Sciatic nerve (tissue), 2 donors: ENCODE measurements at regions not wholly inside any gene's neighbourhood (a gene's known extent, or its start where the extent isn't known, plus 50 kb on each side); places are given as distances from the start of the nearest gene placed in this dataset.
"Not testable (repeated sequence)": the region's sequence is repeated elsewhere in the genome, so short reads cannot be mapped to it uniquely, and the experiment has no call there.

Experiments used
- ATAC-seq: fragments of 200-7000 bp; cut with Tn5 transposase; one replicate; pipeline ENCODE4 v1.9.1; 2020; ENCODE audit warnings: mild to moderate bottlenecking, moderate library complexity
- DNase-seq: peaks from one replicate; pipeline ENCODE4 v3.0.0-alpha.2; 2020; ENCODE audit warnings: low spot score
- intact Hi-C: fragments of 100-400 bp; cut with DNase I; formaldehyde crosslinking; loops from one replicate; pipeline ENCODE4 v1.14.2; 2022
- donor health status: DM: no; HTN: no; CAD: no.
- donor health status: DM: no; HTN: no; CAD: no.

DNA sequence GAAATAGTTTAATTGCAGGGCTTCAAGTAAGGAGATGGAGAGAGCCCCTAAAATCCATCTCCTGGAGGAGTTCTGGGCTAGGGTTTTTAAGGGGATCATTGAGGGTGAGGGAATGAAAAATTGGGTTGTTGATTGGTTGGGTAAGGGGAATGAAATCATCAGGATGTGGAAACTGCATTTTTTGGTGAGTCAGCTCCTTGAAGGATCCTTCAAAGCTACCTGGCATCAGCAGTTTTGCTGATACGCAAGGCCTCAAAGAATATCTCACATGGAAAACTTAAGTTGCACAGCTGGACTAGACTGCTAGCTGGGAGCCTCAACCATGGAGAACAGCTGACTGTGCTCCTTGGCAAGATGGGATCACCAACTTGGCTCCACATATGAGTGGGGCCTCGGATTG lies 136.7 kb downstream of the FGF10 start:
- DNase-seq (no peak), ATAC-seq (no peak)
- intact Hi-C loops, result no loop called here

DNA sequence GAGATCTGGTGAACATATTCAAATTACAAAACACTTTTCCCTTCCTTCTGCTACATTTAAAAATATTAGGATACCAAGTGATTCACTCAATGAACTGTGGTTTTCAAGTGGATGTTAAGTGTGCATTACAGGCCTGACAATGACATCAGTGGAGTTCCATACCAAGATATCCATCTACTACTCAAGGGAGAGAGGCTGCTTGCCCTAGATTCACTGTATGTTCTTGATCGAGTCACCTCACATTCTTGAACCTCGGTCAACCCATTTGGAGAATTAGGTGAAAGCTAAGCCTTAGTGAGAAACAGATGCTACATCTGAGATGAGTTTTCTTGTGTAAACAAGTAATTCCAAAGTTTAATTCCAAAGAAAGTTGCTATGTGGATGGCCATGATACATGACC lies 142.2 kb downstream of the FGF10 start:
- ATAC-seq, result no peak
- intact Hi-C loops, result no loop called here
- DNase-seq, result no peak

DNA sequence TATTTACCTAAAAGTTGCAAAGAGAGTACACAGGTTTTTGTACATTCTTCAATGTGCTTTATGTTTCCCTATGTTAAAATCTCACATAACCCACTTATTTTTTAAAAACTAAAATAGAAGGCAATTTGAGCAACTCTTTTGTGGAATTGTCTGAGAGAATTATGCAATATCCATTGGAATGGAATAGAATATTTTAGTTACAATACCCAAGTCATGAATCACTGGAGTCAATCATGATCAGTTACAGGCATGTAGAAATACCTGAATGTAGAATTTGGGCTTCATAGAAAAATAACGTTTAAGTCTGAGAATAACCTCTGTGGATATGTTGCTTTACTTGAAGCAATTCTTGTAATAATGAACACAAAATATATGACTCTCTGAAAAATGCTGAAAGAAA lies 143.3 kb downstream of the FGF10 start:
- ATAC-seq (no peak), DNase-seq (no peak)
- intact Hi-C loops, result no loop called here

DNA sequence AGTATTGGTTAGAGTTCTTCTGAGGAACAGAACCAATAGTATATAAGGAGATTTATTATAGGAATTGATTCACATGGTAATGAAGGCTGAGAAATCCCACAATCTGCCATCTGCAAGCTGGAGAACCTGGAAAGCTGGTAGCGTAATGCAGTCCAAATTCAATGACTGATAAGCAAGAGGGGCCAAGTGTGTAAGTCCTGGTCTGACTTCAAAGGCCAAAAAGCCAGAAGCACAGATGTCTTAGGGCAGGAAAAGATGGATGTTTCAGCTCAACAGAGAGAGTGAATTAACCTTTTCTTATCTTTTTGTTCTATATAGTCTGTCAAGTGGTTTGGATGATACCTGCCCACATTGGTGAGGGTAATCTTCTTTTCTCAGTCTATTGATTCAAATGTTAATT lies 146.4 kb downstream of the FGF10 start:
- intact Hi-C loops, result no loop called here
- DNase-seq (no peak), ATAC-seq (no peak)

DNA sequence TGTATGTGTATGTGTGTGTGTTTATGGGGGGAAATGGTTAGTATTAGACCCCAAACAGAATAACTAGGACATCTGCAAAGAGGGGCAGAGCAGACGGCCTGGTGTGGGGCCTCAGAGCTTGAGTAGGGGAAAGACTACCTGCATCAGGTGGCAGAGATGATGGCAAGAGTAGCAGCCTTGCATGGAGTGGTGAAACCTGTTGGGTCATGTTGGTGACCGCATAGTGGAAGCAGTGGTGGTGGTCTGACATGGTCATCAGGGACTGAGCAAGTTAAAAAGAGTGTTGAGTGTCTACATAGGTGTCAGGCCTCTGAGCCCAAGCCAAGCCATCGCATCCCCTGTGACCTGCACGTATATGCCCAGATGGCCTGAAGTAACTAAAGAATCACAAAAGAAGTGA lies 153.2 kb downstream of the FGF10 start:
- DNase-seq (no peak), ATAC-seq (no peak)
- intact Hi-C loops, result no loop called here

DNA sequence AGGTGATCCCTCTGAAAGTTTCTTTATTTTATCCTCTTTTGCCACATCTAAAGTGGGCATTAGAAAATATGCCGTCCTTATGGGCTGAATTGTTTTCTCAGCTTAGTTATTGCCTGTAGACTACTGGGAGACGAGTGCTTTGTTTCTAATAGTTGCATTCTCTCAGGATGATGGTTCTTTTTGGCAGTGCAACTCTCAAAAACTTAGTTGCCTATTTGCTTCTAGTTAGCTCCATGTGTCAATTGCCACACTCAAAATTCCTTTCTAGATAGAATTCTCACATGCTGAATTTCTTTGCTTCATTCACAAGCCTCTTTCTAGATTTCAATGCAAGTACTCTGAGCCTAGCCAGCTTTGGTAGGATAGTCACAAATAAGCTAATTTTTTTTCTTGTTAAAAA lies 155.5 kb downstream of the FGF10 start:
- DNase-seq, result no peak
- ATAC-seq, result no peak
- intact Hi-C loops, result no loop called here

DNA sequence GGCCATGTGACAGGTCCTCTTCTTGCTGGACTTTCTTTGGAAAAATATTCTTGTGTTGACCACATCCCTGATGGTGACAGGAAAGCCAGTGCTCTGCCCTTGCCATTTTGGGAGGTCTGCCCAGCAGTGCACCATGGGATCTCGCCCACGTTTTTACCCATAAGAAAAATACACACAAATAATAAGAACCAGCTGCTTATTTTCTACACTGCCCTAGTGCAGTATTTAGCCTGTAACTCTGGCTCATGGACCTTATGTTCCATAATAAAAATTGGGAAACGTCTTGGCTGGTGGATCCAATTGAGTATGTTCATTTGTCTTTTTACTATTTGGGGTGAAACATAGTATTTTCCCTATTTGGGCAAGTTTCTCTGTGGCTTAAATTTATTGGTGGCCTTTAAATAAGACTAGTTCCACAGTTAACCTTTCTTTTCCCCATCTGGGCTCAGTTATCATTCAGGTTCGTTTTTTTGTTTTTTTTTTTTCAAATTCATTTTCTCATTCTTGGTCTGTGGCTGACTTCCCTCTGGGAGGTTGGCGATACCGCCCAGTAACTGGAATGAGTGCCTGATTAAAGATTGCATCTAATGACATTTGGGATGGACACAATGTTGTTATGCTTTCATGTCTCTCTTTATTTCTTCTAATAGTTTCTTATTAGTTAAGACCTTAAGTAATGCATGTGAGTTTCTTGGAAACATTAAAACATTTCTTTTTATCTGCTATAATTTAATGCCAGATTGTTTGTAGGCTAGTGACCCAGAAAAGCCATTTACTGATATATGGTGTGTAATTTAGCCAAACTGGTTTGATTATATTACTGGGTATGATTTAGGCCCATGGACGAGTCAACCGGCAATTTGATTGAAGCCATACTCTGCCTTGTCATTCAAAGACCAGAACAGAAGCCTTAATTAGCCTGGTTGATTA lies 163.7 kb downstream of the FGF10 start:
- intact Hi-C loops, result no loop called here
- ATAC-seq, result peak; percentile 46
- no peak for DNase-seq

DNA sequence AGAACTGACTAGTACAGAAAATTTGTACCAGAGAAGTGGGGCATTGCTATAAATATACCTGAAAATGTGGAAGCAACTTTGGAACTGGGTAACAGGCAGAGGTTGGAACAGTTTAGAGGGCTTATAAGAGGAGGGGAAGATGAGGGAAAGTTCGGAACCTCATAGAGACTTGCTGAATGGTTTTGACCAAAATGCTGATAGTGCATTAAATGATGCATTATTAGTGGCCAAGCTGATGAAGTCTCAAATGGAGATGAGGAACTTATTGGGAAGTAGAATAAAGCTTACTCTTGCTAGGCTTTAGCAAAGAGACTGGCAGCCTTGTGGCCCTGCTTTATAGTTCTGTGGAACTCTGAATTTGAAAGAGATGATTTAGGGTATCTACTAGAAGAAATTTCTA lies 189.8 kb downstream of the FGF10 start:
- intact Hi-C loops, result no loop called here
- DNase-seq (no peak), ATAC-seq (no peak)

DNA sequence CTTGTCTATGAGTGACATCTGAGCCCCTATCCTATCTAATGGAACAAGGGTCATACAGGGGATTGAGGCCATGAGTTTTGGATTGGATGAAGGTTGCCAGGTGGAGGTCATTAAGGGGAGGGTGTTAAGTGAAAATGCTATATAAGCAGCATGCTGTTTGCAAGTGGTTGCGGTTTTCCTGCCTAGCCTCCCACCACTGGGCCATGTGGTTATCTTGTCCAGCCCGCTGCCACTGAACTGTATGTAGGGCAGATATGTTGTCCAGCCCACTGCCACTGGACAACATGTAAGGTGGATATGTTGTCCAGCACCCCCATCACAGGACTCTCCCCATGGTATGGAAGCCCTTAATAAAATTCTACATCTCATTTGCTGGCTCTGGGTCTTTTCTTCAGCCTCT lies 200.0 kb downstream of the FGF10 start:
- intact Hi-C loops, result no loop called here
- DNase-seq, result no peak

DNA sequence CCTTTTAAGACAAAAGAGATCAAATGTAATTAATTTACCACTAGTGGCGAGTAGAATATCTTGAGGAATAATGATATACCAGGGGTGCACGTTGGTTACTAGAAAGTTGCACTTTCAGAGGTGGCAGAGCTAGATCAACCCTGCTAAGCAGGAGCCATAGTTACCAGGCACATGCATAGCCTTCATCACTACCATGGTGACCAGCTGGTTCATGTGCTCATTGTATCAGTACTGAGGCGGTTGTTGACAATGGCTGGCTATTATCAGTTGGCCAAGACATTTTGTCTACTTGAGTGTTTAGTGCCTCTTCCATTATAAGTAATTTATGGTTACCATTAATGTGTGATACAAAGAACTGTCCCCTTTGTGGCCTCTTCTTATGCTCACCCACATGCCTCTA lies 201.2 kb downstream of the FGF10 start:
- intact Hi-C loops, result no loop called here
- ATAC-seq, result no peak
- DNase-seq, result no peak

More for the DNA sequence above, 200.0 kb downstream of the FGF10 start:
- no peak for ATAC-seq

DNA sequence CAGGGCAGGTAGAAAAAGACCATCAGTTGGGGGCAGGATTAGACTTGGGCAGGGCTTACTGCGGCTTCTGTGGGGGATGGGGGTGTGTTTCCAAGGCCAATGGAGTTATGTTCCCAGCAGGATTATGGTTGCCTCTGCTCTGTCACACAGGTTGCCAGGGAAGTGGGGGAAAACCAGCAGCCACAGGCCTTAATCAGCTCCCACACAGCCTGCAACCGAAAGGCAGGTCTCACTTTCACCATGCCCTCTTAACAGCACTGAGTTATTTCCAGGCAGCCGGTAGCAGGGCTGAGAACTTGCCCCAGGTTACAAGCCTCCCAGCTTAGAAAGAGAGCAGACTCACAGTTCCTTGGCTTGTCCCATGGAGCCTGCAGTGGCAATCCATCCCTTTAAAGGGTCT lies 205.5 kb downstream of the FGF10 start:
- ATAC-seq (no peak), DNase-seq (no peak)
- intact Hi-C loops, result no loop called here

DNA sequence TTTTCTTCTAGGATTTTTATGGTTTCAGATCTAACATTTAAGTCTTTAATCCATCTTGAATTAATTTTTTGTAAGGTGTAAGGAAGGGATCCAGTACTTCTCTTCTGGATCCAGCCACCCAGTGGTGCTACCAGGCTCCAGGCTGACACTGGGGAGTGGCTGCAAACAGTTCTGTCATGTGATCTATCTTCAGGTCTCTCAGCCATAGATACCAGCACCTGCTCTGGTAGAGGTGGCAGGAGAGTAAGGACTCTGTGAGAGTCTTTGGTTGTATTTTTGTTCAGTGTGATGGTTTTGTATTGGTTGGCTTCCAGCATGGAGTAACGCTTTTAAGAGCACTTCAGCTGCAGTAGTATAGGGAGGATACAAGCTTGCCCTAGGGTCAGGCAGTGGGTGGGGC lies 205.9 kb downstream of the FGF10 start:
- no peak for ATAC-seq
- intact Hi-C loops, result no loop called here
- DNase-seq, result no peak

DNA sequence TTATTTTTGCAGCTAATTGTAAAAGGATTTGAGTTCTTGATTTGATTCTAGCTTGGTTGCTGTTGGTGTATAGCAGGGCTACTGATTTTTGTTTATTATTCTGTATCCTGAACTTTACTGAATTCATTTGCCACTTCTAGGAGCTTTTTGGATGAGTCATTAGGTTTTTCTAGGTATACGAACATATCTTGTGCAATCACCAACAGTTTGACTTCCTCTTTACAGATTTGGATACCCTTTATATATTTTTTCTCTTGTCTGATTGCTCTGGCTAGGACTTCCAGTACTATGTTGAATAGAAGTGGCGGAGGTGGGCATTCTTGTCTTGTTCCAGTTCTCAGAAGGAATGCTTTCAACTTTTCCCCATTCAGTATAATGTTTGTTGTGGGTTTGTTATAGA lies 210.8 kb downstream of the FGF10 start:
- intact Hi-C loops, result no loop called here
- no peak for ATAC-seq

DNA sequence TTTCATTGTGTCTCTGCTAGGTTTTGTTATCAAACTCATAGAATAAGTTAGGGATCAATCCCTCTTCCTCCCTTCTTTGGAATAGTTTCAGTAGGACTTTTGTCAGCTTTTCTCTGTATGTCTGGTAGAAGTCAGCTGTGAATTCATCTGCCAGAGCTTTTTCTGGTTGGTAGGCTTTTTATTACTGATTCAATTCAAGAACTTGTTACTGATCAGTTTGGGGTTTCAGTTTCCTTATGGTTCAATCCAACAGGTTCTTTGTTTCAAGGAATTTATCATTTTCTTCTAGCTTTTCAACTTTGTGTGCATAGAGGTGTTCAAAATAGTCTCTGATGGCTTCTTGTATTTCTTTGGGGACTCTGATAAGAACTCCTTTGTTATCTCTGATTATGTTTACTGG lies 221.7 kb downstream of the FGF10 start:
- ATAC-seq (no peak), DNase-seq (no peak)
- intact Hi-C loops, result no loop called here

More for the DNA sequence above, 210.8 kb downstream of the FGF10 start:
- DNase-seq, result no peak

DNA sequence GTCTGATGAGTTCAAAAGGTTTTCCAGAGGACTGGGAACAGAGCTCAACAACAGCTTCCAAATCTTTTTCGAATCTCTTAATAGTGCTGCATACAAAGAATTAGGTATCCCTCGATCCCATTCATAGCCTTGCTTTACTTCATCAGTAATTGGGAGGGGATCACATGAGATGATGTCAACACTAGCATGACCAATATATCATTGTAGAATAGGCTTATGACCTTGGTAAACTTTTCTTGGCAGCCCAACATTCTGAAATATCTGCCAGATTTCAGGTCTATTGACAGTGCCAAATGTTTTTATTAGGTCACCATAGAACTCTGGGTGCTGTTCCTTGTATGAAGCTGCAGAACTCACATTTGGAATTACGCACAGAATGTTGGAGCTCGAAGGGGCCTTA lies 228.9 kb downstream of the FGF10 start:
- ATAC-seq (no peak), DNase-seq (no peak)
- intact Hi-C loops, result no loop called here

DNA sequence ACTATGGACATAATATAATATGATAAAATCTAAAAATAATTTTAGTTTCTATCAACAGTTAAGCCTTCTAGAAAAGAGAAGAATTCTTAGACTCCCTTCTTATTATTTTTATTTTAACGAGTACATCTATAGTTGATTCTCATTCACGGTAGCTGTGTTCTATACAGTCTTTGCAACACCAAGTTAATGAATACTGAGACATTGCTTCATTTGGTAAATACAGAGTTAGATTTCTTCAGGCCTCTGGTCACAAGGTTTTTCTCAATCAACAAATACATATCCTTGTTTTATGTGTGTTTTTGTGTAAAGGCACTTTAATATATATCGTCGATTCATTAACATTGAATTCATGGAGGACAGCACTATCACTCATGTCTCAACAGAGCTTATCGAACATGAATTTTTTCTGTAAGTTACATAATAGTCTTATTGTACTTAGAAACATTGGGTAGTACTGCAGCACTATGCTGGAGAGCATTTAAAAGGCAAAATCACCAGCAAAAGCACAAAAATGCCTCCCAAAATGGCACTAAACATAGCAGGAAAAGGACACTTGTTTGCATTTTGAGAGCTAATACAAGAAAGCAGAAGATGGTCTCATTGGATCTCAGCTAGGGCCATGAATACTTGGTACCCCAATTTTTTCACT lies 239.0 kb downstream of the FGF10 start:
- DNase-seq (no peak), ATAC-seq (no peak)
- intact Hi-C loops, result no loop called here

DNA sequence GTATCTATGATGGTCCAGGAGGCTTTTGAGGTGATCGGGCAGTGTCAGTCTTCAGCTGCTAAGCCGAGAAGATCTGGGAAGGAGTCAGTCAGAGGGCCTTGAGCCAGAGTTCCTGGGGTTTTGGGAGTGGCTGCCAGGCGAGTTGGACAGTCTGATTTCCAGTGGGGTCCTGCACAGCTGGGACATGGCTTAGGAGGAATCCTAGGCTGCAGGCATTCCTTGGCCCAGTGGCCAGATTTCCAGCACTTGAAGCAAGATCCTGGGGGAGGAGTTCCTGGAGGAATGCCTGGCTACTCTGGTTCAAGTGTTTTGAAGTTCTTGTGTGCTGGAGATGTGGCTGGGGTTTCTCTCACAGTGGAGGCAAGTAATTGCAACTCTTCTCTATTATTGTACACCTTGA lies 271.3 kb downstream of the FGF10 start:
- peak; percentile 81 for DNase-seq
- not testable (repeated sequence) for ATAC-seq

DNA sequence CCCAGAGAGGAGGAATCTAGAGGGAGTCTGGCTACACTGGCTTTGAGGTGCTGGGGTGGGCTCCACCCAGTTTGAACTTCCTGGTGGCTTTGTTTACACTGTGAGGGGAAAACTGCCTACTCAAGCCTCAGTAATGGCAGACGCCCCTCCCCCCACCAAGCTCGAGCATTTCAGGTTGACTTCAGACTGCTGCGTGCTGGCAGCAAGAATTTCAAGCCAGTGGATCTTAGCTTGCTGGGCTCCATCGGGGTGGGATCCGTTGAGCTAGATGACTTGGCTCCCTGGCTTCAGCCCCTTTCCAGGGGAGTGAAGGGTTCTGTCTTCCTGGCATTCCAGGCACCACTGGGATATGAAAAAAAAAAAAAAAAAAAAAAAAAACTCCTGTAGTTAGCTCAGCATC lies 281.0 kb downstream of the FGF10 start:
- ATAC-seq, DNase-seq, intact Hi-C loops: not testable (repeated sequence)

More for the DNA sequence above, 271.3 kb downstream of the FGF10 start:
- intact Hi-C loops, result not testable (repeated sequence)

DNA sequence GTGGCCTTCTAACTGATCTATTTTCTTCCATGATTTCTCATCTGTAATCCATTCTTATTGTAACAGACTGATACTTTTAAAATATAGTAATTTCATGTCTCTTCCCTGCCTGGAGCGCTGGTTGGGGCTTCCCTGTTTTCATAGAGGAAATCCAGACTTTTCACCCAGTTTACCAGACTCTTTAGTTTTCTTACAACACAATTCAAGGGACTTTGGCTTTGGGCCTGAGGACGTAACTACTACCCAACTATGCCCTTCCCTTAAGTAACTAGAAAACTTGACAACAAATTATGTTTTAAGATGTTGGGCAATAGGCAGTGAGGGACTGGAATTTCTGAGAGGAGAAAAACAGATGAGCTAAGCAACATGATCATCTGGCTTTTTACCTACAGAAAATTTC lies 289.6 kb downstream of the FGF10 start:
- intact Hi-C loops, result no loop called here
- ATAC-seq (peak; percentile 30), DNase-seq (no peak)

DNA sequence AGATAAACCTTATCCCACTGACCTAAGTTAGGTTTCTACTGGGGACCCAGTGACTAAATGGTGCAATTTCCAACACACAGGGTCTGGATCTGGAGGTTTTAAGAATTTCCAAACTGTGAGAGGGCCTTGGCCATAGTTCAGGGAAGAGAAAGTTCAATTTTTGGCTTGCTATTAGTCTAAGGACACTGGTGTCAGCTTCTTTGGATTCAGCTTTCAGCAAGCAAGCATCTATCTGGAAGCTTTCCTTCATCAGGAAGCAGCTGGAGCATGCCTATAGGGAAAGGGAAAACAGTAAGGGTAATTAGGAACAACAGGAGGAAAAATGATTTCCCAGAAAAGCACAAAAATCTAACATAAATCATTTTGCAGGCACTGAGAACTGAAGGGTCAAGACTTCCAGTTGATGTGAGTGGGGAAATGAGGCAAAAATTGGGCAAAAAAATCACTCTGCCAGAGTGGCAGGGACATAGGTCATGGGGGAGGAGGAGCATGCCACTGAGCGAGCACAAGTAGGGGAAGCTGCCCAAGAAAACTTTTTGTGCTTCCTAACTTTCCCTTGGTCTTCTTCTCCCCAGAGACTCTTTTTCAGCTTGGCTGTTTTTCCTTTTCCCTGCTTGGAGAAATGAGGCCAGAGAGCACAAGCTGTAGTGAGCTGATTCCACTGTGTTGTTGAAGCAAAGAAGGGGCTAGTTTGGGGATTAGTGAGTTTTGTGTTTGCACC lies 299.6 kb downstream of the FGF10 start:
- intact Hi-C loops, result no loop called here
- DNase-seq (no peak), ATAC-seq (peak; percentile 95)
